ENCODE measurements at regions not wholly inside any gene's neighbourhood (a gene's known extent, or its start where the extent isn't known, plus 50 kb on each side); places are given as distances from the start of the nearest gene placed in this dataset.

- TF ChIP-seq CTCF (conservative IDR thresholded peaks at IDR 0.05; ENCODE audit: low read length) (no peak), EZH2phosphoT487 (IDR thresholded peaks at IDR 0.05; ENCODE audit: borderline replicate concordance, low read depth, low read length) (no peak)
These were observed 101.8 kb upstream of the VAV3 start for GRCh38 chr1:108066808-108067207.
